BJ (cell line): ENCODE measurements at regions not wholly inside any gene's neighbourhood (a gene's known extent, or its start where the extent isn't known, plus 50 kb on each side); places are given as distances from the start of the nearest gene placed in this dataset.

ENCODE experiments used
- CTCF ChIA-PET: fragments of 350-600 bp; formaldehyde crosslinking; extraction: SDS; loops from one replicate; lab custom pipeline; 2021; ENCODE audit warnings: antibody characterized with exemption, inconsistent platforms; lab: Yijun Ruan, JAX
- POLR2A ChIA-PET: fragments of 300-600 bp; sonication (Branson Sonifier 250); formaldehyde crosslinking; extraction: SDS; loops from one replicate; lab custom pipeline; 2021; ENCODE audit warnings: antibody characterized with exemption; lab: Charles Lee
- DNase-seq: peaks from one replicate; pipeline ENCODE4 v3.0.0-alpha.2; 2011; ENCODE audit warnings: low read depth
- H3K27me3 ChIP-seq: 2 replicates; pipeline ENCODE4 v1.6.0; 2011; ENCODE audit warnings: low read length; ENCODE audit not compliant: control insufficient read depth, insufficient read depth
- H3K36me3 ChIP-seq: 2 replicates; pipeline ENCODE4 v1.5.1; 2011; ENCODE audit warnings: low read length; ENCODE audit not compliant: control insufficient read depth, insufficient read depth
- H3K4me3 ChIP-seq: 2 replicates; pipeline ENCODE4 v1.5.1; 2011; ENCODE audit warnings: low read depth, mild to moderate bottlenecking, control low read depth, low read length
- CTCF ChIP-seq: IDR thresholded peaks from 2 replicates; pipeline ENCODE4 v1.5.1; 2011; ENCODE audit warnings: low read depth, mild to moderate bottlenecking, control low read depth, inconsistent platforms, low read length, moderate library complexity; ENCODE audit not compliant: insufficient read depth

GRCh38 chr6:22357724-22358189 is 60.9 kb upstream of the PRL start:
- POLR2A ChIA-PET, result no interaction called here
- DNase-seq, result no peak
- no peak for TF ChIP-seq CTCF
- CTCF ChIA-PET, result no interaction called here
- H3K4me3 ChIP-seq, result no peak overlapping the region
- no peaks in the 10 kb centered on the region for H3K27me3 ChIP-seq
- H3K36me3 ChIP-seq, result no peaks in the 10 kb centered on the region

GRCh38 chr6:22361576-22361975 is 64.7 kb upstream of the PRL start:
- Histone ChIP-seq H3K27me3 (no peaks in the 10 kb centered on the region), H3K36me3 (no peaks in the 10 kb centered on the region), H3K4me3 (no peak overlapping the region)
- no peak for TF ChIP-seq CTCF
- ChIA-PET POLR2A (no interaction called here), CTCF (interaction anchor here (0.6 kb wide), 1 partner anchor 214 kb away, joined by 3 read pairs; no protein-coding TSS in a partner anchor)
- no peak for DNase-seq

- no peak for TF ChIP-seq CTCF
- ChIA-PET CTCF (no interaction called here), POLR2A (interaction anchor here (0.7 kb wide), 1 partner anchor 29 kb away, joined by 14 read pairs; no protein-coding TSS in a partner anchor)
- Histone ChIP-seq H3K36me3 (no peaks in the 10 kb centered on the region), H3K4me3 (no peak overlapping the region), H3K27me3 (no peaks in the 10 kb centered on the region)
- no peak for DNase-seq
Measured at GRCh38 chr6:22362361-22362760, 65.5 kb upstream of the PRL start.

GRCh38 chr6:22363166-22363713 is 66.4 kb upstream of the PRL start:
- no peak for DNase-seq
- ChIA-PET CTCF (interaction anchor here (1.3 kb wide), 1 partner anchor 770 kb away, joined by 3 read pairs; the partner anchor contains the start of gene SOX4), POLR2A (no interaction called here)
- Histone ChIP-seq H3K36me3 (no peaks in the 10 kb centered on the region), H3K4me3 (no peak overlapping the region), H3K27me3 (no peaks in the 10 kb centered on the region)
- no peak for TF ChIP-seq CTCF

- H3K36me3 ChIP-seq, result no peaks in the 10 kb centered on the region
- no peak overlapping the region for H3K4me3 ChIP-seq
- ChIA-PET CTCF (interaction anchor here (1.3 kb wide), 1 partner anchor 770 kb away, joined by 3 read pairs; the partner anchor contains the start of gene SOX4), POLR2A (no interaction called here)
- no peak for TF ChIP-seq CTCF
- H3K27me3 ChIP-seq, result no peaks in the 10 kb centered on the region
- DNase-seq, result no peak
Measured at GRCh38 chr6:22363714-22364239, 66.9 kb upstream of the PRL start.
